Esophagus squamous epithelium (tissue), 5 donors: ENCODE measurements at regions not wholly inside any gene's neighbourhood (a gene's known extent, or its start where the extent isn't known, plus 50 kb on each side); places are given as distances from the start of the nearest gene placed in this dataset.

Source experiments
- DNase-seq: peaks from one replicate; lab custom pipeline; 2025; lab: John Stamatoyannopoulos, UW
- H3K27ac ChIP-seq, 4 donors: fragments of 200-600 bp; sonication (generic); one replicate each; pipeline ENCODE4 v1.5.1; 2016 to 2019; ENCODE audit warnings: mild to moderate bottlenecking in 1 of 4
- H3K27me3 ChIP-seq, 4 donors: fragments of 200-600 bp; sonication (generic); 1 replicate in 3 of 4; 2 replicates in 1 of 4; pipeline versions ENCODE4 v1.5.1 to v1.6.0; 2017 to 2021; ENCODE audit warnings: antibody characterized with exemption in 1 of 4
- H3K36me3 ChIP-seq, 3 donors: fragments of 200-600 bp; sonication (generic); one replicate each; pipeline ENCODE4 v1.5.1; 2016 to 2019
- H3K4me1 ChIP-seq, 3 donors: fragments of 200-600 bp; sonication (generic); one replicate each; pipeline ENCODE4 v1.5.1; 2017 to 2019
- H3K4me3 ChIP-seq, 4 donors: fragments of 200-600 bp; sonication (generic); 1 replicate in 3 of 4; 2 replicates in 1 of 4; pipeline ENCODE4 v1.5.1; 2016 to 2019; ENCODE audit warnings: mild to moderate bottlenecking in 2 of 4, moderate library complexity in 1 of 4
- H3K9me3 ChIP-seq, 3 donors: fragments of 200-600 bp; sonication (generic); one replicate each; pipeline ENCODE4 v1.5.1; 2016 to 2019
- CTCF ChIP-seq, 6 experiments: fragments of 450-650 bp in 4 of 6; fragments of 200-600 bp in 2 of 6; sonication (generic) in 2 of 6; IDR thresholded peaks; one replicate each; pipeline ENCODE4 v1.5.1; 2016 to 2019; ENCODE audit warnings: antibody characterized with exemption in 6 of 6, mild to moderate bottlenecking in 4 of 6, moderate library complexity in 4 of 6
- POLR2A ChIP-seq, 4 donors: fragments of 450-650 bp; IDR thresholded peaks; one replicate each; pipeline ENCODE4 v1.6.1; 2017; ENCODE audit warnings: antibody characterized with exemption in 4 of 4, mild to moderate bottlenecking in 4 of 4, moderate library complexity in 3 of 4
- WGBS, 2 donors: methylation state at CpG; one replicate each; pipeline ENCODE4 v1.1.5; 2018; 5-methylcytosine and 5-hydroxymethylcytosine counted together
- intact Hi-C: fragments of 100-400 bp; cut with DNase I; formaldehyde crosslinking; loops from one replicate; pipeline ENCODE4 v1.15.0; 2022
- donor health status: DM: yes; HTN: yes; CAD: no.

- WGBS, 2 donors: 64 to 65% methylated on average over 5 of the region's 5 CpGs
- intact Hi-C loops: no loop called here
- no peak for TF ChIP-seq CTCF (IDR thresholded peaks at IDR 0.05)
- Histone ChIP-seq H3K27ac (no peak overlapping the region), H3K9me3 (no peaks in the 10 kb centered on the region), H3K4me1 (no peaks in the 10 kb centered on the region), H3K27me3 (peaks cover 0 to 28% (median 0%) of the 10 kb centered on the region in 4 donors), H3K4me3 (no peak overlapping the region), H3K36me3 (no peaks in the 10 kb centered on the region)
- no peak for DNase-seq
Measured at GRCh38 chr17:36683387-36683786, 82.0 kb downstream of the MRM1 start.

- no peaks in the 10 kb centered on the region for H3K9me3 ChIP-seq
- no peaks in the 10 kb centered on the region for H3K4me1 ChIP-seq
- H3K4me3 ChIP-seq: no peak overlapping the region
- H3K36me3 ChIP-seq: no peaks in the 10 kb centered on the region
- no peak for DNase-seq
- WGBS, 2 donors: 55 to 83% methylated on average over 2 to 4 of the region's 4 CpGs
- intact Hi-C loops: no loop called here
- TF ChIP-seq POLR2A (IDR thresholded peaks at IDR 0.05): no peak
- no peak for TF ChIP-seq CTCF (IDR thresholded peaks at IDR 0.05)
- H3K27me3 ChIP-seq: peaks cover 0 to 32% (median 0%) of the 10 kb centered on the region in 4 donors
- H3K27ac ChIP-seq: no peak overlapping the region
Measured at GRCh38 chr17:36684134-36684533, 82.8 kb downstream of the MRM1 start.

GRCh38 chr17:36686123-36686669, 84.8 kb downstream of the MRM1 start:
- no peak for DNase-seq
- Histone ChIP-seq H3K36me3 (no peaks in the 10 kb centered on the region), H3K27me3 (peaks cover 0 to 40% (median 0%) of the 10 kb centered on the region in 4 donors), H3K4me3 (no peak overlapping the region), H3K9me3 (no peaks in the 10 kb centered on the region), H3K27ac (no peak overlapping the region), H3K4me1 (no peaks in the 10 kb centered on the region)
- no peak for TF ChIP-seq CTCF (IDR thresholded peaks at IDR 0.05)
- no peak for TF ChIP-seq POLR2A (IDR thresholded peaks at IDR 0.05)
- intact Hi-C loops: no loop called here
- WGBS, 2 donors: 37 to 39% methylated on average over 8 to 13 of the region's 15 CpGs

- intact Hi-C loops: no loop called here
- H3K27me3 ChIP-seq: peaks cover 0 to 36% (median 0%) of the 10 kb centered on the region in 4 donors
- 33 to 39% methylated on average over 3 to 5 of the region's 5 CpGs for WGBS, 2 donors
- H3K27ac ChIP-seq: no peak overlapping the region
- no peak for DNase-seq
- no peaks in the 10 kb centered on the region for H3K4me1 ChIP-seq
- no peaks in the 10 kb centered on the region for H3K36me3 ChIP-seq
- no peaks in the 10 kb centered on the region for H3K9me3 ChIP-seq
- H3K4me3 ChIP-seq: no peak overlapping the region
- TF ChIP-seq CTCF (IDR thresholded peaks at IDR 0.05): no peak
- no peak for TF ChIP-seq POLR2A (IDR thresholded peaks at IDR 0.05)
Measured at GRCh38 chr17:36687736-36688135, 86.4 kb downstream of the MRM1 start.

- 78 to 82% methylated on average over 11 to 14 of the region's 15 CpGs for WGBS, 2 donors
Measured at GRCh38 chr17:36689089-36689667, 87.8 kb downstream of the MRM1 start.

More at GRCh38 chr17:36689089-36689667, 87.8 kb downstream of the MRM1 start:
- no peak for DNase-seq
- Histone ChIP-seq H3K27me3 (peaks cover 0 to 42% (median 0%) of the 10 kb centered on the region in 4 donors), H3K9me3 (no peaks in the 10 kb centered on the region), H3K27ac (no peak overlapping the region), H3K4me3 (no peak overlapping the region), H3K4me1 (no peaks in the 10 kb centered on the region), H3K36me3 (no peaks in the 10 kb centered on the region)
- TF ChIP-seq CTCF (IDR thresholded peaks at IDR 0.05) (no peak), POLR2A (IDR thresholded peaks at IDR 0.05) (no peak)
- intact Hi-C loops: no loop called here
